GM23248 (cell line): ENCODE measurements at regions not wholly inside any gene's neighbourhood (a gene's known extent, or its start where the extent isn't known, plus 50 kb on each side); places are given as distances from the start of the nearest gene placed in this dataset.

Source experiments
- EZH2 ChIP-seq: fragments of 200-600 bp; sonication (generic); IDR thresholded peaks from 2 replicates; pipeline ENCODE4 v1.6.1; 2018; ENCODE audit warnings: antibody characterized with exemption, mild to moderate bottlenecking; ENCODE audit not compliant: insufficient read depth, poor library complexity, severe bottlenecking
- EZH2phosphoT487 ChIP-seq: fragments of 200-600 bp; sonication (generic); IDR thresholded peaks from 2 replicates; pipeline ENCODE4 v1.6.1; 2018; ENCODE audit warnings: antibody characterized with exemption, moderate library complexity, mild to moderate bottlenecking, low read depth; ENCODE audit not compliant: insufficient read depth

GRCh38 chr4:175427751-175428150, 384.3 kb downstream of the GPM6A start:
- no peak for TF ChIP-seq EZH2
- TF ChIP-seq EZH2phosphoT487, result no peak
